Posterior cingulate gyrus (tissue), 11 donors: ENCODE measurements at regions not wholly inside any gene's neighbourhood (a gene's known extent, or its start where the extent isn't known, plus 50 kb on each side); places are given as distances from the start of the nearest gene placed in this dataset.
"Not testable (repeated sequence)": the region's sequence is repeated elsewhere in the genome, so short reads cannot be mapped to it uniquely, and the experiment has no call there.

ENCODE experiments used
- DNase-seq, 10 donors: peaks; one replicate each; pipeline versions ENCODE4 v3.0.0 to v3.0.0-alpha.2; 2020 to 2021; ENCODE audit warnings: mixed read lengths in 3 of 10
- intact Hi-C: fragments of 100-400 bp; cut with DNase I; formaldehyde crosslinking; loops from one replicate; pipeline ENCODE4 v1.15.1; 2023

DNA sequence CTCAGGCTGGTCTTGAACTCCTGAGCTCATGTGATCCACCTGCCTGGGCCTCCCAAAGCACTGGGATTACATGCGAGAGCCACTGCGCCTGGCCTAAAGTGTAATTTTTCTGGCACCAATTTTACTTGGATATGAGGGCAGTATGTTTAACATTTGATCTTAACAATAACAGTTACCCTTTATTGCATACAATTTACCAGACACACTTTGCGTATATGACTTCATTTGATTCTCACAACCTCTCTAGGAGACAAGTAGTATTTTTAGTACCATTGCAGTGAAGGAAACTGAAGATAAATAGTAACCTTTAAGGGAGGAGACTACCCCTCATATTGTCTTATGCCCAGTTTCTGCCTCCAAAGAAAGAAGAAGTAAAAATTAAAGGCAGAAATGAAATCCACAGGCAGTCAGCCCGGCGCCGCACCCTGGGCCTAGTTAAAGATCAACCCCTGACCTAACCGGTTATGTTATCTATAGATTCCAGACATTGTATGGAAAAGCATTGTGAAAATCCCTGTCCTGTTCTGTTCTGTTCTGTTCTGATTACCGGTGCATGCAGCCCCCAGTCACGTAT lies 54.0 kb downstream of the CYP26A1 start:
- intact Hi-C loops, DNase-seq: not testable (repeated sequence)

DNA sequence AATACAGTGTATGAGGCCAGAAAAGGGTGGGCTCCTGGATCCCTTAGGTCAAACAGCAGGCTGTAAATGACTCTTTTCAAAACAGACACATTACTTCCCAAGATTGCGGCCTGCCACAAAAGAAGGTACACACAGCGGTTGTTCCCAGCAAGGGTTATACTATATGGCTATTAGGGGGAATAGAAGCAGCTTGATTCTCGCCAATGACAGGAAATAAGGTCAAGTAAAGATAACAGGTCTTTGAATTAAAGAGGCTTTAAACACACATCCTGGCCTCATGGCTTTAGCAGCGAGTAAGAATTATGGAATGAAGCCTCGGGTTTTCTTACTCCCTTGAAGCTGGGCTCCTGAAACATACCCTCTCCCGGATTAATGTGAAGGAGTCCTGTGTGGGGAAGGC lies 58.3 kb downstream of the CYP26A1 start:
- intact Hi-C loops: no loop called here
- no peak for DNase-seq

DNA sequence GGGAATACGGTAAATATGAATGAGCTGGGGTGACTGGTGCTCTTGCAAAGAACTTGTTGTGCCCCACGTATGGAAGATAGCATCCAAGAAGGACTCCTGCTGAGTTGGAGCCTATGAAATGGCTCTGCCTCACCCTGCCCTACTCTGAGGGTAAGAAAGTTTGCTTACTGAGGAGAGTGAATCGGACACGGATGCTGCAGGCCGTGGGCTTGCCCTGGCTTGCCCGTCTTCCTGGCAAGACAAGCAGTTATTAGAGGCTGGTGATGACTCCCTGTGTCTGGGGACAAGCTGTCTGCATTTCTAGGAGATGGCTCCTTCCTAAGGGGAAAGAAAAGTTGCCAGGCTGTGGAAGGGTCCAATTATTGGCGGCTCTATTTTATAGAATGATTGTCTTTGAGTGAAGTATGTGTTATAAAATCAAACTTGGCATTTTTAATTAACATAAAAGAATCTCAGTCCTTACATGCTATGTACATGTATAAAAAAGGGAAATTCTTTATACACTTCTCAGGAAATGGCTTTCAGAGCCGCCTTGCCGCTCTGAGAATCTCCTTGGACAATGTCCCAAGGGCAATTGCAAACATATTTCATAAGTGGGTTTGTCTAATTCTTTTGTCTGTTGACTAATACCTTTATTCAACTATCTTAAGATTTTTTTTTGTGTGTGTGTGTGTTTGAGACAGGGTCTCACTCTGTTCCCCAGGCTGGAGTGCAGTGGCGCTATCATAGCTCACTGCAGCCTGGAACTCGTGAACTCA lies 64.6 kb downstream of the CYP26A1 start:
- intact Hi-C loops: no loop called here
- DNase-seq: no peak

DNA sequence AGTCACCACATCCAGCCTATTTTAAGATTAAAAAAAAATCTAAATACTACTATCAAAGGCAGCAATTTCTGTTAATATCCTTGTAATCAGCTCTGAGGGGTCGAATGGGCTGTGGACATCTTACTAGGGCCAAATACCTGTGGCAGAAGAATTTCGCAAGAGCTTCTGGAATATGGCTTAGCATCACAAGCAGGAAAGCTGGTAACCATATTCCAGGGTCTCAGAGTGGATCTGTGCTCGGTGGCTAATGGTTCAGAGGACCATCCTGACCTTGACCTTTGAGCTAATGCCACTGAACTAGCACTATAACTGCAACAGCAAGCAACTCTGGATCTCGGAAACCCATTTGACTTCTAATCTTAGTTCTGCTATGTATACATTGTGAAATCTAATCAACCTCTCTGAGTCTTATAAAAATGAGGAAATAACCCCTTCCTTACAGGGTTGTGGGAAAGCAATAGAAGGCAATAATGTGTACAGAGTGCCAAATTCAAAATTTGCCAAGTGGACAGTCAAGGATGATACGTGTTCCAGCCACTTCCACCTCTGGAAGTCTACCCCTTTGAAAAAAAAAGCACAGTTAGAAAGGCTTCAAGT lies 65.5 kb downstream of the CYP26A1 start:
- intact Hi-C loops: no loop called here
- DNase-seq: no peak

DNA sequence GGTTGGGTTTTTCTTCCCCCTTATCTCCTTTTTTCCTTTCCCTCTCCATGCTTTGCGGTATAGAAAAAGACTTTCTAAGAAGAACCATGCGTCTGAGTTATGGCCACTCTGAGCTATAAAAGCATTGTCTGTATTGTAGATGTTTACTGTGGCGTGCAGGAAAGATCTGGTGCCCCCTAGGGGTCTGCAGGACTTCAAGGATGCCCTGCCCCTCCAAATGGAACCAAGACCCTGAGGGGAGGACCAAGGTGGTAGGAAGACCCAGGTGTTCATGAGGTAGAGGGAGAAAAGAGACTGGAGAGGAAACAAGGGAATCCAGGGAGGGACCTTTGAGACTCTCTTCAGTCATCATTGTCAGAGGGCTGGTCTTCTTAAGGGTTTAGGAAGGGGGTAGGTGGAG lies 68.8 kb downstream of the CYP26A1 start:
- intact Hi-C loops: no loop called here
- DNase-seq: no peak

DNA sequence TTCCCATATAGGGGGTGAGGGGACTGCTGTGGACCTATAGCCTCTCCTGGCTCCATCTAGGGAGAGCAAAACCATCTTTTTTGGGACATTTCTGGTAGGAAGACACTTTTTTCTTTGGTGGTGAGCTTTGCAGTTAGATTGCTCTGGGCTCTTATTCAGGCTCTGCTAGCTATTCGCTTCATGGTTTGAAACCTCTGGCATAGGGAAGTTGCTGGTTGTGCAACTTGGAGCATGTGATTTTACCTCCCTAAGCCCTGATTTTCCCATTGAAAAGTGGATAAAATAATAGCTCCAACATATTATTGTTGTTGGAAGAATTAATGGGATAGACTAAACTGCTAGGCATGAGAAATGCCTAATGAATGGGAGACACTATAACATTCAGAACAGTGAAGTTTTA lies 69.6 kb downstream of the CYP26A1 start:
- intact Hi-C loops: no loop called here
- no peak for DNase-seq

DNA sequence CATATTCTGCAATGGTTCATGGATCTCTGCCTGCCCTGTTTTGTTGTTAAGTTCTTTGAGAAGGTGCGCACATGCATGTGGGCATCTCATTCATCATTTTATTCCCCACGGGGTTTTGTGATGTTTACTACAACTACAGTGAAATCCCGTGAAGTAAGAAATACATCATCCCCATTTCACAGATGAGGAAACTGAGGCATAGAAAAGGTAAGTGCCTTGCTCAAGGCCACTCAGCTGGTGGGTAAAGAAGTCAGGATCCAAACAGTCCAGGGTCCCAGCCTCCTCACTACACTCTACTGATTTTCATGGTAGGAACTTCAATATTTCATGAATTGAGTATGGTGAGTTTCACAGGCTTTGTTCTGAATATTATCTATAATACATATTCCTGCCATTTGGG lies 72.6 kb downstream of the CYP26A1 start:
- DNase-seq: no peak
- intact Hi-C loops: no loop called here

DNA sequence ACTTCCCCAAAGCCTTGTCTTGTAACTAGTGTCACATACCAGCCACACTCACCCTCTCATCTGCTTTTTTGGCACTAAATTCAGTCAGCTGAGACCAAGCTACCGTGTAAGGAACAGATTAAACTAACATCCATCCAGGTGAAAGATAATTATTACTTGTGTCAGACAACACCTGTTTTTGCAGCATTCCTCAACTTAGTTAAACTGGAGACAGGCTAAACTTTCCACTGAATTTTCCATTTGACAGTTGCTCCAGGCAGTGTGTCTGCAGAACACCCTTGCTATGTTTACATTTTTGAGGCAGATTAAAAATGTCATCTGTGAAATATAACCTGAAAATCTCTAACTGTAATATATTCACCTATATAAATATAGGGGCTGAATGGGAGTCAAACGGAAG lies 73.6 kb downstream of the CYP26A1 start:
- no peak for DNase-seq
- intact Hi-C loops: no loop called here

DNA sequence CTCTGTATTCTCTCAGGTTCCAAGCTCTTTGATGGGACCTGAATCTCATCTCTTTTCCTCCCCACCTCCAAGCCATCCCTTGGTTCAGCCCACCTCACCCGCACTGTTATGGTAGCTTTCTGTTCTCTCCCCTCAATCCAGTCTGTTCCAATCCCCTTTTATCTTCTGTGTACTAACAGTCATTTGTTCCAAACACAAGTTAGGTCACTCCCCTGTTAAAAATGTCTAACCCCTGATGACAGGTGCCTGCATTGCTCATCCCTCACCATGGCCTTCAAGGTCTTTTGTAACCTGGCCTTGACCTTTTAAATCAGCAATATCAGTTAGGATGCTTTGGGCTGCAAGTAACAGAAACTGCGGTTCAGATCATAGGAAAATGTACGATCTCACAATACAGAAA lies 74.8 kb downstream of the CYP26A1 start:
- intact Hi-C loops: no loop called here
- no peak for DNase-seq

DNA sequence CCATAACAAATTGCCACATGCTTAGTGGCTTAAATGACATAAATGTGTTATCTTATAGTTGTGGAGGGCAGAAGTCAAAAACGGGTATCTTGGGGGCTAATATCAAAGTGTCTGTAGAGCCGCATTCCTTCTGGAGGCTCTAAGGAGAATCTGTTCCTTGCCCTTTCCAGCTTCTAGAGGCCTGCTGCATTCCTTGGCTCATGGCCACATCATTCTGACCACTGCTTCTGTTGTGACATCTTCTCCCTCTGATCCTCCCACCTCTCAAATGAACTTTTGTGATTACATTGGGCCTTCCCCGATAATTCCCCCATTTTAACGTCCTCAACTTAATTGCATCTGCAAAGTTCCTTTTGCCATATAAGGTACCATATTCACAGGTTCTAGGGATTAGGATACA lies 76.1 kb downstream of the CYP26A1 start:
- DNase-seq: no peak
- intact Hi-C loops: no loop called here

DNA sequence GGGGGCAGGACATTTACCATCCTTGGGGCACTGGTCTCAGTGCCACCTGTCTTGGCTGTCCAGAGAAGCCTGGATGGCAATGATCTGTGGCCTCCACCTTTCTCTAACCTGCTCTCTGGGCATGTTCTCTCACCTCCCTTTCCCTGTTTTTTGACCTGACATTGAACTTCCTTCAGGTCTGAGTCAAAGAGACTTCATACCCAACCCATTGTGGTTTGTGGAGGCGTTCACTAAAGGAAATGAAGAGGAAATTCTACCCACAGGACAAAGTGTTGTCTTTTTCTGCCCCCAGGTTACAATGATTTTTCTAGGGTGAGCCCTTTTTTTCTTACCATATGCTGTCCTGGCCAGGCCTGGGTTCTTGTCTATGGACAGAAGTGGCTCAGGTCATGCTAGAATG lies 76.6 kb downstream of the CYP26A1 start:
- intact Hi-C loops: no loop called here
- DNase-seq: no peak

DNA sequence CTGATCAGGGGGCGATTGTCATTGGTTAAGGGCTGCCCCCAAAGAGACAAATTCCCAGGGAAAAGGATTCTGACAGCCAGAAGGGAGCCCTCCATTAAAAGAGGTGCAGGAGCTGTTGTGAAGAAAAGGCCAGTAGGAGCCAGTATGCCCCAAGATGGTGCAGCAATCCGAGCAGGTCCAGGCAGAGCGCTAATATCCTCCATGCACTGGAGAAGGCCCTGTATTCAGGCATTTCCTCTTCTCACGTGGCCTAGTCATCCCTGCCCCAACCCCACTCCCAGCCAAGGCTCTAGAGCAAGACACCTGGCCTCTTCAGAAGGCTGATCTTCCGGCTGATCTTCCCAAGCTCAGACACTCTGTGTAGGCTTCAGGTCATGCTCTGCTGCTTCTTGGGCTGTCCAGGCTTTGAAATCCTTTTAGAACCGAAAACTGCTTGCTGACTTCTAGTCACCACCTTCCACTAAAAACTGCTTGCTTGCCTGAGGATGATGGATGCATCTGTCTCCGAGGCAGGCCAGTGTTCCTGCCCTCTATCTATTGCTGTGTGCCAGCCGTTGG lies 77.4 kb downstream of the CYP26A1 start:
- intact Hi-C loops: no loop called here
- DNase-seq: no peak

DNA sequence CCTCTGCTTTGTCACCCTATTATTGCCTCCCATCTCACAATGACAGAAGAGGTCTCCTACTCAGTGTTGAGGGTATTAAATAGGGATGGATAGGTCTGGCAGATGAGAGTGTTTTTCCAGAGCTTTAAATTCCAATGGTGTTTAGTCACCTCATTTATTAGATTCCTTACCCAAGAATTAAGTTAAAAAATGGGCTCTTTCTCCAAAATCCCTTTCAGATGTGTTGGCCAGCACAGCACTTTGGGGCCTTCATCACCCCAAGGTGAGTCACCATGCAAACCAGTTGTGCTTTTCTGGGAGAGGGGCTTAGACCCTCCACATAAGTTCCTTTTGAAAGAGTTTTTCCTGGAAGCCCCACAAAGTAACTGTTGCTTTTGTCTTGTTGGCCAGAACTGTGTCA lies 78.4 kb downstream of the CYP26A1 start:
- intact Hi-C loops: no loop called here
- no peak for DNase-seq

DNA sequence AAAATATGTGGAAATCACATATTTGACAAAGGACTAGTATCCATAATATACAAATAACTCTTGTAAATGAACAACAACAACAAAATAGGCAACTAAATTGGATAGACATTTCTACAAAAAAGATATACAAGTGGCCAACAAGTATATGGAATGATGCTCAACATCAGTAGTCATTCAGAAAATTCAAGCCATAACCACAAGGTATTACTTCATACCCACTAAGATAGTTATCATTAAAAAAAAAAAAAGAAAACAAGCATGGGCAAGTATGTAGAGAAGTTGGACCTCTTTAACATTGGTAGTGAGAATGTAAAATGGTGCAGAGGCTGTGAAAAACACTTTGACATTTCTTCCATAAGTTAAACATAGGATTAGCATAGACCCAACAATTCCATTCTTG lies 80.8 kb downstream of the CYP26A1 start:
- DNase-seq: no peak
- intact Hi-C loops: no loop called here

DNA sequence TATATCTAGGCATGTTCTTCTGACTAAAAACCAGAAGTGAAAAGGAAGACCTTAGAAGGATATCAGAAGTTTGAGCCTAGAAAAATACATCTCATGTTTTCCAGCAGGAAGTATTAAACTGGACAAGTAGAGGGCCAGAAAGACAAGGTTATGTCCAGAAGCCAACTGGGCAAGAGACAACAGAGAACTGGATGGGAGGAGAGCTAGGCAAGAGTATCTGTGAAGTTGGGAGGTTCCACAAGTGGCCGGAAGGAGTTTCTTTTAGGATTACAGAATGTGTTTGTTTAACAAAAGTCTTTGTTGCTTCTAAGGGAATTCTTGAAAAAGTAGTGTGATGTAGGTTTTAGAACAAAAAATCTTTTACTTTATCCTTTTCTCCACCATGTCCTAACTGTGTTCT lies 86.4 kb downstream of the CYP26A1 start:
- intact Hi-C loops: no loop called here
- no peak for DNase-seq

DNA sequence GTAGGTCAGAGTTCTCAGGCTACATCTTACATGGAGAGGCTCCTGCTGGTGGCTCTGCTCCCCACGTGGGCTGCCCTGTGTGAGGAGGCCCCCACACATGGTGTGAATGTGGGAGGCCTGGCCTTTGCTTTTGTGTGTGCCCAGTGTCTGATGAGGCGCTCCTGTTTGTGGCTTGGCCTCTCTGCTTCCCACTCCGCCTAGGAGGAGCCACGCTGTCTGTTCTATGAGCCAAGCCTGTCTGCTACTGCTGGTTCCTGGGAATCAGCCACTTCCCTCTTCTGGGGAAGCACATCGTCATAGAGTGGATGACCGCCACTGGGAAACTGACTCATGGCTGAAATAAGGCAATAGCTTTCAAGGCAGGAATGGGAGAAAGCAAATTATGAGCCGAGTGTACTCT lies 87.1 kb downstream of the CYP26A1 start:
- intact Hi-C loops: no loop called here
- DNase-seq: no peak

DNA sequence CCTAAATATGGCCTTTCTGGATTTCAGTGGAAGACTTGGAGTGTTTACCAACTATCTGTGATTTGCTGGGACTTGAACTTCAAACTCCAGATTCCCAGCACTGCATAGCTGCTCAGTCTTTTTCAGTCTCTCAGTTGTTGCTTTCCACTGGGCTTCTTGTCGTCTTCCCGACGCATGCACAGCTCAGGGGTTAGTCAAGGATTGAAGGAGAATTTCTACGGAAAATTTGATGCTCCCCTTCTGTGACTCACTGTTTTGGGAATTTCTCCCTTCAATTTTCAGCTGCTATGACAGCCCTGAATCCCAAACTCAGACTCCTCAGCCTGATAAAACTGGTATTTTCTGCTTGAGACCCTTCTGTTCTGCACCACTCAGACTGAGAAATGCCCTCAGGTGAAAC lies 91.7 kb downstream of the CYP26A1 start:
- DNase-seq: no peak
- intact Hi-C loops: no loop called here

DNA sequence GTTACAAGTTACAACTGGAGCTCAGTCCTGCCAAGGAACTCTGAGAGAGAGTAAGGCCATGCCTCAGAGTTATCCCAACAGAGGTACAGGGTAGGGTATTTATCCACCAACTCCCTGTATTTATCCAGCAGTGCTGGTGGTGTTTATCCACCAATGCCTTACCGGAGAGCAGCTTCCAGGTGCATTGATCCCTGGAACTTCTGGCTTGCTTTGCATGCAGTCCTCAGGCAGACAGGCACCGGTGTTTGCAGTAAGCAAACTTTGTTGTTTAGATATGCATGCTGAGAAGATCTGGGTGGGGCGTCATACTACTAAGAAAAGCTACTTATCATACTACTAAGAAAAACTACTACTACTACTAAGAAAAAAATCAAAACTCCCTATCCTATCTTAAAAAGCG lies 92.4 kb downstream of the CYP26A1 start:
- no peak for DNase-seq
- intact Hi-C loops: no loop called here

DNA sequence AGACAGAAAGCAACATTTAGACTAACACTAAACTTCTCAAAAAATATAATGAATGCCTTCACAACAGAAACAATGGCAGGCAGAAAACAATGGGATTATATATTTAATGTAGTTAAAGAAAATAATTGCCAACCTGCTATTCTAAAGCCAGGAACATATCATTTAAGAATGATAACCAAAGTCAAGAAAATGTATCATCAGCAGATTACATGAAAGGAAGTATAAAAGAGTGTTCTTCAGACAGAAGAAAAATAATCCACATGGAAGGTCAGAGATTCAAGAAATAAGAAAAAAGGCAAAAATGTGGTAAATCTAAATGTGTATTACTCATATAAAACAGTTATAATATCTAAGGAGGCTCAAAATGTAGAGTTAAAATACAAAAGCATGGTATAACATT lies 98.1 kb downstream of the CYP26A1 start:
- no peak for DNase-seq
- intact Hi-C loops: no loop called here

DNA sequence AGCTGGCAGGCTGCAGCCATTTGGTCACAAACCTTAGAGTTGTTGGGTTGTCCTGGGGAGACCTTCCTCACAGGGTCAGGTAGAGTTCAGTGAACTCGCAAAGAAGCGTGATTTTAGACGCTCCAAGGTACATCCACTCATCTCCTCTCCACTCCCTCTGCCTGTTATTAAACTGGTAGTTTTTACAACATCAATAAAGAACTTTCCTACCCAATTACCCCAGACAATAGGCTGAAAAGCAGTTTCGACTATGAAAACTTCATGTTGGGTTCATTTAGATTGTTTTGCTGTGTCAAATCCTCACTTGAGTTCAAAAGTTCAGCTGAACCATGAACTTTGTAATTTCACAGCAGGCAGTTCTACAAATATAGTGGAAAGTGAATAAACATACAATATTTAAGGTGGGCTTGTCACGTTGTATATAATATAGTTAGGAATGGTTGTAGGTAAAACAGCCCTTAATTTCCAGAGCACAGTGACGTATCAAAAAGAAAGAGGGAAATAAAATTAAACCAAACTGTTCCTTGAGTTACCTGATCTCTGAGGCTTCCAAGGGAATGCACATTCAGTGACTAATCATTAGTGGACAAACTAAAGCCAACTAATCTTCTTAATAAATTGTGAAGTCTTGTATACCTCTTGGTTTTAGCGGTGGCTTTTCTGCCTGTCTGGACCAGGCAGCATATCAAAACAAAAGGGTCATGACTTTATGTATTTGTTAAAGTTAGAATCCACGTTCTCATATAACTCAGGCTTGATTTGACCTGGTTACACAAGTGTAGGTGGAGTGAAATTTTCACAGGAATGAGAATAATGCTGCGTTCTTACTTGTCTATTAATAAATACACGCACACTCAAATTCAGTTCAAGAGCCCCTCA lies 100.5 kb downstream of the CYP26A1 start:
- no peak for DNase-seq
- intact Hi-C loops: no loop called here

DNA sequence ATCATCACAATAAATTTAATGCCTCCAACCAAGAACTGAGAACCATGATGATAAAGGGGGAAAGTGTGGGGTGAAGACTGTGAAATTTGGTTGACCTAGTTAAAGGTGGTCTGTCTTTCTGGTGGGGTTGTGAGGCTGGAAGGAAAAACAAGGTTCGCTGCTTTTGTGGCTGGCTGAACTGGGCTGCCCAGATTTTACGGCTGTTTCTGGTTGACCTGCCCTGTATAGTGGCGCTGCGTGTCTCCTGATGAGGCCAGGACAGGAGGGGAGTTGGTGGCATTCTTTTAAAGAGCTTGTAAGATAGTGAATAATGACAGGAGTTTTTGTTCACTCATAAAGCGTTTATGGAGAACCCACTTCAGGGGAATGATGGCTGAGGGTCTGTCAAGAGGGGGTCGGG lies 101.8 kb downstream of the CYP26A1 start:
- intact Hi-C loops: no loop called here
- DNase-seq: no peak
